Body of pancreas (tissue), 4 donors: ENCODE measurements at regions not wholly inside any gene's neighbourhood (a gene's known extent, or its start where the extent isn't known, plus 50 kb on each side); places are given as distances from the start of the nearest gene placed in this dataset.
A peak's percentile ranks its signal among the peaks of the same experiment; 100 is the strongest.

Experiments
- ATAC-seq: fragments of 150-250 bp; one replicate; pipeline ENCODE4 v1.9.1; 2016
- DNase-seq, 4 donors: peaks; one replicate each; pipeline ENCODE4 v3.0.0-alpha.2; 2019
- H3K27ac ChIP-seq, 4 donors: fragments of 200-600 bp; sonication (generic); 1 replicate in 3 of 4; 2 replicates in 1 of 4; pipeline versions ENCODE4 v1.5.1 to v1.6.1; 2016 to 2019; ENCODE audit warnings: mild to moderate bottlenecking in 1 of 4, mixed read lengths in 1 of 4, moderate library complexity in 1 of 4
- H3K27me3 ChIP-seq, 2 donors: fragments of 200-600 bp; sonication (generic); one replicate each; pipeline ENCODE4 v1.6.0; 2016; ENCODE audit warnings: mild to moderate bottlenecking in 1 of 2
- H3K36me3 ChIP-seq, 2 donors: fragments of 200-600 bp; sonication (generic); replicated peaks in 1 of 2; 2 replicates each; pipeline ENCODE4 v1.5.1; 2016; ENCODE audit warnings: low read depth in 2 of 2; ENCODE audit not compliant: insufficient read depth in 1 of 2
- H3K4me1 ChIP-seq: fragments of 200-600 bp; sonication (generic); one replicate; pipeline ENCODE4 v1.6.0; 2016
- H3K4me3 ChIP-seq, 2 donors: fragments of 200-600 bp; sonication (generic); 1 replicate in 1 of 2; 2 replicates in 1 of 2; pipeline ENCODE4 v1.5.1; 2016 to 2019
- H3K9me3 ChIP-seq, 3 donors: fragments of 200-600 bp; sonication (generic); 1 replicate in 2 of 3; 2 replicates in 1 of 3; pipeline ENCODE4 v1.5.1; 2016
- POLR2A ChIP-seq, 3 donors: fragments of 450-650 bp; IDR thresholded peaks; one replicate each; pipeline ENCODE4 v1.6.1; 2016; ENCODE audit warnings: antibody characterized with exemption in 3 of 3, mild to moderate bottlenecking in 2 of 3
- WGBS, 2 donors: methylation state at CpG; one replicate each; pipeline ENCODE4 v1.1.5; 2017; 5-methylcytosine and 5-hydroxymethylcytosine counted together
- intact Hi-C: fragments of 100-400 bp; cut with DNase I; formaldehyde crosslinking; loops from one replicate; pipeline ENCODE4 v1.15.1; 2023
- TF ChIP-seq, protein P1 (sequence below), 7 experiments: fragments of 450-650 bp in 4 of 7; fragments of 200-600 bp in 3 of 7; sonication (generic) in 3 of 7; IDR thresholded peaks; one replicate each; pipeline ENCODE4 v1.5.1; 2016 to 2019; ENCODE audit warnings: antibody characterized with exemption in 7 of 7

DNA sequence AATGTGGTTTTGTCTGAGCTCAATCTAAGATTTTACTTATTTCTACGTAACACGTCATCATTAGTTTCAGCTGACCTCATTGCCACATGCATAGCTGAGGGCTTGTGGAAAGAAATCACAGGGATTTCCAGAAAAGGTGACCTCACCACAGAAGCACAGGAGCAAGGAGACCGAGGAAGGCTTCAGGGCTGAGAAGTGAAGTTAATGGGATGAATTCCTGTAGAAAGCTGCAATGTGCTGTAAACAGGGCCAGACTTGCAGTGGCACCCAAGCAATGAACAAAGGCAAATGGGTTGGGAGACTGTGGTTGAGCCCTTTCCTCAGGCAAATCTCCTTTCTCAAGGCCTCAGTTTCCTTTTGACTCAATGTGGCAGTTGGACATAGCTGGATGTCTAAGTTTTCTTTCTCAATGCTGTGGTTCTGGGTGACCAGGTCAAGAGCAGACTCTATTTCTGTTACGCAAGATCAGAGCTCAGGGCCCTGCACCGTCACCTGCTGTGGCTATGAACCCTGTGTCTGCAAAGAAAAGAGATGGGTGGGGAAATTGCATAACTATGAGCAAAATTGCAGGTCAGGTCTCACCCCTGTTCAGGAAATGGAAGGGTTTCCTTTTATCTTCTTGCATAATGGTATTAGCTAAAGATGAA is 252.2 kb upstream of the TBL1XR1 start:
- intact Hi-C loops = no loop called here
- no peak for ATAC-seq
- Histone ChIP-seq H3K4me1 (no peaks in the 10 kb centered on the region), H3K9me3 (no peaks in the 10 kb centered on the region), H3K27me3 (no peaks in the 10 kb centered on the region), H3K36me3 (no peaks in the 10 kb centered on the region), H3K4me3 (no peak overlapping the region), H3K27ac (no peak overlapping the region)
- DNase-seq = no peak
- 74 to 91% methylated on average over 5 of the region's 5 CpGs for WGBS, 2 donors
- TF ChIP-seq POLR2A (IDR thresholded peaks at IDR 0.05) = no peak
- TF ChIP-seq, protein P1, sequence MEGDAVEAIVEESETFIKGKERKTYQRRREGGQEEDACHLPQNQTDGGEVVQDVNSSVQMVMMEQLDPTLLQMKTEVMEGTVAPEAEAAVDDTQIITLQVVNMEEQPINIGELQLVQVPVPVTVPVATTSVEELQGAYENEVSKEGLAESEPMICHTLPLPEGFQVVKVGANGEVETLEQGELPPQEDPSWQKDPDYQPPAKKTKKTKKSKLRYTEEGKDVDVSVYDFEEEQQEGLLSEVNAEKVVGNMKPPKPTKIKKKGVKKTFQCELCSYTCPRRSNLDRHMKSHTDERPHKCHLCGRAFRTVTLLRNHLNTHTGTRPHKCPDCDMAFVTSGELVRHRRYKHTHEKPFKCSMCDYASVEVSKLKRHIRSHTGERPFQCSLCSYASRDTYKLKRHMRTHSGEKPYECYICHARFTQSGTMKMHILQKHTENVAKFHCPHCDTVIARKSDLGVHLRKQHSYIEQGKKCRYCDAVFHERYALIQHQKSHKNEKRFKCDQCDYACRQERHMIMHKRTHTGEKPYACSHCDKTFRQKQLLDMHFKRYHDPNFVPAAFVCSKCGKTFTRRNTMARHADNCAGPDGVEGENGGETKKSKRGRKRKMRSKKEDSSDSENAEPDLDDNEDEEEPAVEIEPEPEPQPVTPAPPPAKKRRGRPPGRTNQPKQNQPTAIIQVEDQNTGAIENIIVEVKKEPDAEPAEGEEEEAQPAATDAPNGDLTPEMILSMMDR (IDR thresholded peaks at IDR 0.05) = no peak

DNA sequence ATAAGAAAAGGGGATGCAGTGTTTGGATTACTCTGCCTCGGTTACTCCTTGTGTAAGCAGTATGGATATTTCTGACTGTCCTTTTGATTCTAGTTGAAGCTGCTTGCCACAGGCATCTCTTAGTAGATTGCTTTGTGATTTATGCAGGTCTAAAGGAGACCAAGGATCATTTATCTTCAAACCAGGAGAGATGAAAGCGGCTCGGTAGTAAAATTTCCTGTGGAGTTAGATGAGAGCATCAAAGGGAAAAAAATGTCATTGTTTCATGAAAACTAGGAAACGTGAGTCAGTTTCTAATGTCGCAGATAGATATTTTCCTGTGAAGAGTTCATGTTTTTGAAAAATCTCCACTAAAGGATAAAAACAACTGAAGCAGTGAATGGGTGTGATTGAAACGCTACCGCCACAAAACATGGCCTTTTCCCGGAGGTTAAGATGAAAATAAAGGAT is 254.0 kb upstream of the TBL1XR1 start:
- no peak for DNase-seq
- Histone ChIP-seq H3K9me3 (no peaks in the 10 kb centered on the region), H3K4me3 (no peak overlapping the region), H3K27ac (no peak overlapping the region), H3K27me3 (no peaks in the 10 kb centered on the region), H3K36me3 (no peaks in the 10 kb centered on the region), H3K4me1 (no peaks in the 10 kb centered on the region)
- 76 to 81% methylated on average over 8 of the region's 8 CpGs for WGBS, 2 donors
- no peak for ATAC-seq
- intact Hi-C loops = no loop called here
- TF ChIP-seq, protein P1 (IDR thresholded peaks at IDR 0.05) = no peak

DNA sequence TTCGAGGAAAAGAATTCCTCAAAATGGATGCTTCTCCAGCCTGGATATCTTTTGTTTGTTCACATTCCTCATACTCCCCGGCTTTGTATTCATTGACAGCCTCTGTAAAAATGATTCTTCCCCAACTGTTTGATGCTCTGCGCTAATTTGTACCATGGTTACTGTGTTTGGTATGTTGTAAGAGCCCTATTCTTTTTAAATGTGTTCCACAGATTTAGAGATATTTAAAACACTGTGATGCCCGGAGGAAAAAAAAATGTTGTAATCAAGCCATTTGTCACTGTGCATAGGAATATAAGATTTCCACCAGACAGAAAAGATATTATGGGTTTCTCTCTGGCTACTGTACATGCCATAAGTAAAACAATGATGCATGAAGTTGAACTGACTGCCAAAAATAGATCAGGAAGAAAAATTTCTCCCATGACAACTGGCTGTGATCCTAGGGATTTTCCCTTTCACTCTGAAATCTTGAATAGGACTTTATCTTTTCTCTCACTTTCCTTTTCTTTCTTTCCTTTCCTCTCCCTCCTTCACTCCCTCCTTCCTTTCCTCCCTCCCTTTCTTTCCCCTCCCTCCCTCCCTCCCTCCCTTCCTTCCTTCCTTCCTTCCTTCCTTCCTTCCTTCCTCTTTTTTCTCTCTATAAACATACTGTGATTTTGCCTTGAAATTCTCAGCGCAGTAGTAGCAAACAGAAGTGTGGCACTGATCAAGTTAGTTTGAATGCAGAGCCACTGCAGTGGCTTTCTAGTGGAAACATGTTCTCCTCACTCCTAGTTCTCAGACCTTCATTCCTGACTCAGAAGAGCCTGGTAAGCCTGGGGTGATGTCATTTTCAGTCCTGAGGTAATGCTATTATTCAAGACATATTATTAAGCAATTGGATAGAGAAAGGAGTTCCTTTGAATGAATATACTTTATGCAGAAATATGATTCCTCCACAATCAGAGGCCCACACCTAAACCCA is 254.9 kb upstream of the TBL1XR1 start:
- DNase-seq (no peak), ATAC-seq (peak; percentile 34)
- no peak overlapping the region for H3K27ac ChIP-seq
- H3K4me1 ChIP-seq = no peaks in the 10 kb centered on the region
- WGBS, 2 donors = 24 to 34% methylated on average over 5 of the region's 5 CpGs
- no peak overlapping the region for H3K4me3 ChIP-seq
- no peaks in the 10 kb centered on the region for H3K36me3 ChIP-seq
- intact Hi-C loops = no loop called here
- TF ChIP-seq POLR2A (IDR thresholded peaks at IDR 0.05) = no peak
- TF ChIP-seq, protein P1 (IDR thresholded peaks at IDR 0.05) = no peak
- H3K9me3 ChIP-seq = no peaks in the 10 kb centered on the region
- H3K27me3 ChIP-seq = no peaks in the 10 kb centered on the region

DNA sequence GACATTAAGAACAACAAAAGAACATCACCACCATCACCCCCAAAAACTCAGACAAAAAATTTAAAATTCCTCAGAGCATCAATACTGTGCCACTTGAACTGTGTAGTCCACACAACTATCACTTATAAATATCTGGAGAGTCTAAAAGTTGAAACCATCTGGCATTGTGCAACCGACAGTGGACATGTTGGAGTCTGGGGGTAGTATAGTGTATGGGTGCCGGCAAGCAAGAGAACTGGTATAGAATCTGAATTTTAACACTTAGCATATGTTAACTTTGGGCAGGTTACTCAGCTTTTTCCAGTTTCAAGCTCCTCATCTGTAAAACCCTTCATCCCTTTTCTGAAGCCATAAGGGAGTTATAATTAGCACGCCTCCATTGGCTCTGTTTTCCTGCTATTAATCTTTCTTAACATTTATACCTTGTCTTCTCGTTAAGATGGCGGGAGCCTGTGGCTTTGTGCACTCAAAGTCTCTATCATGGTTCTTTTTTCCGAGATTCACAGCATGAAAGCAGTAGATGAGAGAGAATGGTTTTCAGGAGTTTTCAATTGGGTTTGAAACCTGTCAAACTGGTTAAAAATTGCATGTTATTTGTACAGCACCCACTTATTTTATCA is 255.7 kb upstream of the TBL1XR1 start:
- H3K27ac ChIP-seq = no peak overlapping the region

More for the DNA sequence above, 255.7 kb upstream of the TBL1XR1 start:
- ATAC-seq = no peak
- H3K4me1 ChIP-seq = no peaks in the 10 kb centered on the region
- H3K36me3 ChIP-seq = no peaks in the 10 kb centered on the region
- H3K27me3 ChIP-seq = no peaks in the 10 kb centered on the region
- no peak overlapping the region for H3K4me3 ChIP-seq
- H3K9me3 ChIP-seq = no peaks in the 10 kb centered on the region
- DNase-seq = no peak
- intact Hi-C loops = no loop called here
- no peak for TF ChIP-seq POLR2A (IDR thresholded peaks at IDR 0.05)
- TF ChIP-seq, protein P1 (IDR thresholded peaks at IDR 0.05) = no peak
- WGBS, 2 donors = 90 to 91% methylated on average over 6 of the region's 6 CpGs
